B cell (primary cell): ENCODE measurements at regions not wholly inside any gene's neighbourhood (a gene's known extent, or its start where the extent isn't known, plus 50 kb on each side); places are given as distances from the start of the nearest gene placed in this dataset.

Source experiments
- ATAC-seq: fragments of 200-7000 bp; cut with Tn5 transposase; one replicate; pipeline ENCODE4 v1.10.0; 2021; ENCODE audit warnings: low read depth, mild to moderate bottlenecking, moderate number of reproducible peaks, moderate library complexity
- CTCF ChIA-PET: fragments of 350-600 bp; sonication (Branson Sonifier 250); formaldehyde crosslinking; loops from one replicate; lab custom pipeline; 2021; ENCODE audit warnings: antibody characterized with exemption, inconsistent platforms; lab: Charles Lee
- POLR2A ChIA-PET: fragments of 350-600 bp; sonication (Branson Sonifier 250); formaldehyde crosslinking; loops from one replicate; lab custom pipeline; 2021; ENCODE audit warnings: antibody characterized with exemption; lab: Charles Lee
- DNase-seq: peaks from one replicate; pipeline ENCODE4 v3.0.0; 2013
- H2AFZ ChIP-seq: 2 replicates; pipeline ENCODE4 v1.6.1; 2012; ENCODE audit warnings: mild to moderate bottlenecking, low read depth, low read length; ENCODE audit not compliant: insufficient read depth, poor library complexity, severe bottlenecking
- H3K27ac ChIP-seq, 2 donors: 1 replicate in 1 of 2; 2 replicates in 1 of 2; pipeline ENCODE4 v1.5.1; 2012 to 2013; ENCODE audit warnings: low read length in 2 of 2, mild to moderate bottlenecking in 2 of 2, moderate library complexity in 1 of 2
- H3K27me3 ChIP-seq, 4 experiments: fragments of 200-600 bp in 1 of 4; sonication (generic) in 1 of 4; replicated peaks in 1 of 4; 1 replicate in 2 of 4; 2 replicates in 2 of 4; pipeline versions ENCODE4 v1.6.1 to v1.7.0; 2013 to 2016; ENCODE audit warnings: low read length in 3 of 4, mild to moderate bottlenecking in 2 of 4, mixed read lengths in 1 of 4, moderate library complexity in 1 of 4; ENCODE audit not compliant: insufficient read depth in 4 of 4, control insufficient read depth in 3 of 4; ENCODE audit errors: control extremely low read depth in 1 of 4
- H3K36me3 ChIP-seq, 2 experiments: replicated peaks in 1 of 2; 1 replicate in 1 of 2; 2 replicates in 1 of 2; pipeline versions ENCODE4 v1.6.1 to v1.7.1; 2013; ENCODE audit warnings: low read length in 1 of 2; ENCODE audit not compliant: insufficient read depth in 2 of 2, control insufficient read depth in 1 of 2; ENCODE audit errors: control extremely low read depth in 1 of 2, extremely low read depth in 1 of 2
- H3K4me1 ChIP-seq, 2 donors: fragments of 200-600 bp in 1 of 2; sonication (generic) in 1 of 2; 1 replicate in 1 of 2; 2 replicates in 1 of 2; pipeline versions ENCODE4 v1.5.1 to v1.6.1; 2013 to 2017; ENCODE audit warnings: low read length in 2 of 2; ENCODE audit not compliant: control insufficient read depth in 2 of 2, insufficient read depth in 2 of 2
- H3K4me2 ChIP-seq: replicated peaks from 2 replicates; pipeline ENCODE3; 2012; ENCODE audit warnings: mild to moderate bottlenecking, low read depth, low read length; ENCODE audit not compliant: poor library complexity, severe bottlenecking
- H3K4me3 ChIP-seq, 5 experiments: fragments of 200-600 bp in 1 of 5; sonication (generic) in 1 of 5; 1 replicate in 3 of 5; 2 replicates in 2 of 5; pipeline versions ENCODE4 v1.5.1 to v1.7.0; 2011 to 2016; ENCODE audit warnings: low read length in 4 of 5, mild to moderate bottlenecking in 4 of 5, low read depth in 2 of 5, control low read depth in 1 of 5, moderate library complexity in 1 of 5; ENCODE audit not compliant: insufficient read depth in 1 of 5; ENCODE audit errors: control extremely low read depth in 1 of 5, extremely low read depth in 1 of 5
- H3K79me2 ChIP-seq: fragments of 200-600 bp; sonication (generic); one replicate; pipeline ENCODE4 v1.6.0; 2016; ENCODE audit warnings: low read length; ENCODE audit not compliant: control insufficient read depth, insufficient read depth
- H3K9ac ChIP-seq: fragments of 200-600 bp; sonication (generic); 2 replicates; pipeline ENCODE4 v1.6.1; 2017; ENCODE audit warnings: mild to moderate bottlenecking, low read length, moderate library complexity
- H3K9me3 ChIP-seq, 3 donors: one replicate each; pipeline versions ENCODE4 v1.6.1 to v1.7.1; 2013; ENCODE audit warnings: low read length in 2 of 3; ENCODE audit not compliant: control insufficient read depth in 2 of 3, insufficient read depth in 1 of 3; ENCODE audit errors: control extremely low read depth in 1 of 3
- H4K20me1 ChIP-seq: 2 replicates; pipeline ENCODE4 v1.6.0; 2012; ENCODE audit warnings: mild to moderate bottlenecking, low read length; ENCODE audit not compliant: insufficient read depth, control insufficient read depth, poor library complexity, severe bottlenecking
- H3K27ac Mint-ChIP-seq: one replicate; pipeline ENCODE4 v1.8.0; 2021; ENCODE audit warnings: mixed read lengths
- H3K27me3 Mint-ChIP-seq: one replicate; pipeline ENCODE4 v1.8.0; 2021; ENCODE audit warnings: mixed read lengths
- H3K4me1 Mint-ChIP-seq: one replicate; pipeline ENCODE4 v1.8.0; 2021; ENCODE audit warnings: mixed read lengths
- H3K4me3 Mint-ChIP-seq: one replicate; pipeline ENCODE4 v1.8.0; 2021; ENCODE audit warnings: mixed read lengths
- H3K9me3 Mint-ChIP-seq: one replicate; pipeline ENCODE4 v1.8.0; 2022; ENCODE audit warnings: mixed read lengths; ENCODE audit not compliant: insufficient read depth
- EZH2 ChIP-seq: IDR thresholded peaks from 2 replicates; pipeline ENCODE4 v1.6.1; 2012; ENCODE audit warnings: borderline replicate concordance, low read depth, mild to moderate bottlenecking, moderate library complexity, low read length; ENCODE audit not compliant: insufficient read depth, poor library complexity, severe bottlenecking
- WGBS: methylation state at CpG from one replicate; pipeline ENCODE4 v1.1.5; 2013; ENCODE audit warnings: missing lambda C conversion rate; ENCODE audit not compliant: insufficient coverage; 5-methylcytosine and 5-hydroxymethylcytosine counted together
- intact Hi-C: fragments of 100-400 bp; cut with micrococcal nuclease; formaldehyde crosslinking; loops from one replicate; pipeline ENCODE4 v1.10.0; 2022
- TF ChIP-seq, protein P1 (sequence below): fragments of 200-600 bp; IDR thresholded peaks from one replicate; pipeline ENCODE4 v1.8.0; 2022; ENCODE audit warnings: antibody characterized with exemption, mild to moderate bottlenecking

- H3K9me3 Mint-ChIP-seq, result no peaks in the 10 kb centered on the region
- H2AFZ ChIP-seq, result no peak overlapping the region
- no peak overlapping the region for H3K9ac ChIP-seq
- H4K20me1 ChIP-seq, result no peaks in the 10 kb centered on the region
- DNase-seq, result no peak
- 58% methylated on average over 2 of the region's 6 CpGs for WGBS
- intact Hi-C loops, result no loop called here
- no peak overlapping the region for H3K4me2 ChIP-seq
- H3K4me3 ChIP-seq, result no peak overlapping the region
- H3K4me1 Mint-ChIP-seq, result no peaks in the 10 kb centered on the region
- no peaks in the 10 kb centered on the region for H3K27me3 Mint-ChIP-seq
- peaks cover 0 to 7% (median 0%) of the 10 kb centered on the region in 3 donors for H3K9me3 ChIP-seq
- ChIA-PET POLR2A (no interaction called here), CTCF (no interaction called here)
- TF ChIP-seq, protein P1, sequence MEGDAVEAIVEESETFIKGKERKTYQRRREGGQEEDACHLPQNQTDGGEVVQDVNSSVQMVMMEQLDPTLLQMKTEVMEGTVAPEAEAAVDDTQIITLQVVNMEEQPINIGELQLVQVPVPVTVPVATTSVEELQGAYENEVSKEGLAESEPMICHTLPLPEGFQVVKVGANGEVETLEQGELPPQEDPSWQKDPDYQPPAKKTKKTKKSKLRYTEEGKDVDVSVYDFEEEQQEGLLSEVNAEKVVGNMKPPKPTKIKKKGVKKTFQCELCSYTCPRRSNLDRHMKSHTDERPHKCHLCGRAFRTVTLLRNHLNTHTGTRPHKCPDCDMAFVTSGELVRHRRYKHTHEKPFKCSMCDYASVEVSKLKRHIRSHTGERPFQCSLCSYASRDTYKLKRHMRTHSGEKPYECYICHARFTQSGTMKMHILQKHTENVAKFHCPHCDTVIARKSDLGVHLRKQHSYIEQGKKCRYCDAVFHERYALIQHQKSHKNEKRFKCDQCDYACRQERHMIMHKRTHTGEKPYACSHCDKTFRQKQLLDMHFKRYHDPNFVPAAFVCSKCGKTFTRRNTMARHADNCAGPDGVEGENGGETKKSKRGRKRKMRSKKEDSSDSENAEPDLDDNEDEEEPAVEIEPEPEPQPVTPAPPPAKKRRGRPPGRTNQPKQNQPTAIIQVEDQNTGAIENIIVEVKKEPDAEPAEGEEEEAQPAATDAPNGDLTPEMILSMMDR, result no peak
- no peak for TF ChIP-seq EZH2
- ATAC-seq, result no peak
- no peak overlapping the region for H3K27ac ChIP-seq
- no peaks in the 10 kb centered on the region for H3K4me1 ChIP-seq
- no peaks in the 10 kb centered on the region for H3K27me3 ChIP-seq
- no peak overlapping the region for H3K4me3 Mint-ChIP-seq
- no peak overlapping the region for H3K27ac Mint-ChIP-seq
- H3K79me2 ChIP-seq, result no peaks in the 10 kb centered on the region
- H3K36me3 ChIP-seq, result no peaks in the 10 kb centered on the region
Measured at GRCh38 chr13:110067355-110068175, 239.4 kb downstream of the COL4A1 start.

DNA sequence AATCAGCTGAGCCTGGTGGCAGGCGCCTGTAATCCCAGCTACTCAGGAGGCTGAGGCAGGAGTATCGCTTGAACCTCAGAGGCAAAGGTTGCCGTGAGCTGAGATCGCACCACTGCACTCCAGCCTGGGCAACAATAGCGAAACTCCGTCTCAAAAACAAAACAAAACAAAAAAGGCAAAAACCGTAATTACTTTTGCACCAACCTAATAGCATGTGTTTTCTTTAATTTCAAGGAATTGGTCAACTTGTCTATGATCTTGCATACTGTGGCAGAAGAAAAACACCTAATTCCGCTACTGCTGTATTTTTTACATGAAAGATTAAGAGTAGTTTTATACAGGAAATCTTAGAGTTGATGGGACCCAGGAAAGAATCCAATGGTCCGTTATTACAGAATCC, 241.2 kb downstream of the COL4A1 start:
- CTCF ChIA-PET, result no interaction called here
- Histone ChIP-seq H4K20me1 (no peaks in the 10 kb centered on the region), H3K4me3 (no peak overlapping the region), H3K36me3 (no peaks in the 10 kb centered on the region), H3K9me3 (peaks cover 0 to 7% (median 0%) of the 10 kb centered on the region in 3 donors), H3K27ac (no peak overlapping the region), H2AFZ (no peak overlapping the region), H3K27me3 (no peaks in the 10 kb centered on the region), H3K4me2 (no peak overlapping the region), H3K79me2 (no peaks in the 10 kb centered on the region), H3K9ac (no peak overlapping the region), H3K4me1 (no peaks in the 10 kb centered on the region)
- no peak overlapping the region for H3K4me3 Mint-ChIP-seq
- DNase-seq (no peak), ATAC-seq (no peak)
- 98% methylated on average over 7 of the region's 9 CpGs for WGBS
- H3K4me1 Mint-ChIP-seq, result no peaks in the 10 kb centered on the region
- intact Hi-C loops, result no loop called here
- no peak overlapping the region for H3K27ac Mint-ChIP-seq
- POLR2A ChIA-PET, result no interaction called here
- H3K27me3 Mint-ChIP-seq, result no peaks in the 10 kb centered on the region
- H3K9me3 Mint-ChIP-seq, result no peaks in the 10 kb centered on the region
- TF ChIP-seq, protein P1, result no peak
- TF ChIP-seq EZH2, result no peak
